Liver (tissue), 7 donors: ENCODE measurements at regions not wholly inside any gene's neighbourhood (a gene's known extent, or its start where the extent isn't known, plus 50 kb on each side); places are given as distances from the start of the nearest gene placed in this dataset.

Experiments
- DNase-seq: peaks from one replicate; pipeline ENCODE4 v3.0.0-alpha.2; 2017; ENCODE audit warnings: low spot score
- H3K27ac ChIP-seq, 2 donors: one replicate each; pipeline ENCODE4 v1.7.0; 2013; ENCODE audit warnings: inconsistent platforms in 2 of 2, low read length in 2 of 2, control low read depth in 1 of 2, low read depth in 1 of 2, mild to moderate bottlenecking in 1 of 2
- H3K27me3 ChIP-seq, 4 donors: one replicate each; pipeline versions ENCODE4 v1.6.1 to v1.7.0; 2013; ENCODE audit warnings: low read length in 3 of 4, inconsistent platforms in 1 of 4, mild to moderate bottlenecking in 1 of 4, moderate library complexity in 1 of 4; ENCODE audit not compliant: control insufficient read depth in 4 of 4, insufficient read depth in 4 of 4
- H3K36me3 ChIP-seq, 4 donors: one replicate each; pipeline versions ENCODE4 v1.6.1 to v1.7.0; 2013; ENCODE audit warnings: low read length in 3 of 4, mild to moderate bottlenecking in 3 of 4, low read depth in 1 of 4, moderate library complexity in 1 of 4; ENCODE audit not compliant: control insufficient read depth in 4 of 4, insufficient read depth in 3 of 4
- H3K4me1 ChIP-seq, 4 donors: one replicate each; pipeline versions ENCODE4 v1.6.1 to v1.7.0; 2013; ENCODE audit warnings: low read length in 3 of 4, mild to moderate bottlenecking in 3 of 4, moderate library complexity in 1 of 4; ENCODE audit not compliant: control insufficient read depth in 4 of 4, insufficient read depth in 4 of 4
- H3K4me3 ChIP-seq, 3 donors: one replicate each; pipeline versions ENCODE4 v1.6.1 to v1.7.0; 2013; ENCODE audit warnings: low read length in 3 of 3, control low read depth in 1 of 3, low read depth in 1 of 3, mild to moderate bottlenecking in 1 of 3
- H3K9ac ChIP-seq, 2 donors: one replicate each; pipeline ENCODE4 v1.7.0; 2013; ENCODE audit warnings: low read length in 2 of 2, mild to moderate bottlenecking in 2 of 2, moderate library complexity in 2 of 2, control low read depth in 1 of 2, low read depth in 1 of 2
- H3K9me3 ChIP-seq, 4 donors: one replicate each; pipeline versions ENCODE4 v1.6.1 to v1.7.0; 2013; ENCODE audit warnings: low read length in 3 of 4; ENCODE audit not compliant: control insufficient read depth in 4 of 4
- ATF3 ChIP-seq: IDR thresholded peaks from 2 replicates; pipeline ENCODE4 v1.6.1; 2016; ENCODE audit warnings: antibody characterized with exemption
- EGR1 ChIP-seq, 2 donors: IDR thresholded peaks; 2 replicates each; pipeline ENCODE4 v1.6.1; 2016 to 2018; ENCODE audit warnings: antibody characterized with exemption in 2 of 2, low read depth in 2 of 2
- FOXA1 ChIP-seq: IDR thresholded peaks from 2 replicates; pipeline ENCODE4 v1.6.1; 2016; ENCODE audit warnings: antibody characterized with exemption
- FOXA2 ChIP-seq: IDR thresholded peaks from 2 replicates; pipeline ENCODE4 v1.6.1; 2016; ENCODE audit warnings: antibody characterized with exemption
- HNF4A ChIP-seq, 2 donors: conservative IDR thresholded peaks; 2 replicates each; pipeline ENCODE4 v1.6.1; 2016; ENCODE audit warnings: antibody characterized with exemption in 2 of 2, mild to moderate bottlenecking in 2 of 2
- HNF4G ChIP-seq: IDR thresholded peaks from 2 replicates; pipeline ENCODE4 v1.6.1; 2016; ENCODE audit warnings: antibody characterized with exemption
- JUND ChIP-seq, 2 donors: IDR thresholded peaks; 2 replicates each; pipeline ENCODE4 v1.6.1; 2016; ENCODE audit warnings: antibody characterized with exemption in 2 of 2
- MAX ChIP-seq: IDR thresholded peaks from 2 replicates; pipeline ENCODE4 v1.6.1; 2016; ENCODE audit warnings: antibody characterized with exemption
- NR2F2 ChIP-seq: IDR thresholded peaks from 2 replicates; pipeline ENCODE4 v1.6.1; 2016; ENCODE audit warnings: antibody characterized with exemption
- RAD21 ChIP-seq, 2 donors: IDR thresholded peaks; 2 replicates each; pipeline ENCODE4 v1.6.1; 2016; ENCODE audit warnings: antibody characterized with exemption in 2 of 2, mild to moderate bottlenecking in 2 of 2
- REST ChIP-seq: IDR thresholded peaks from 2 replicates; pipeline ENCODE4 v1.6.1; 2016; ENCODE audit warnings: antibody characterized with exemption, mild to moderate bottlenecking
- RXRA ChIP-seq, 2 donors: IDR thresholded peaks; 2 replicates each; pipeline ENCODE4 v1.6.1; 2017 to 2018; ENCODE audit warnings: antibody characterized with exemption in 2 of 2, mild to moderate bottlenecking in 1 of 2
- YY1 ChIP-seq: IDR thresholded peaks from 2 replicates; pipeline ENCODE4 v1.6.1; 2016; ENCODE audit warnings: antibody characterized with exemption, mild to moderate bottlenecking
- ZBTB33 ChIP-seq: IDR thresholded peaks from 2 replicates; pipeline ENCODE4 v1.6.1; 2016; ENCODE audit warnings: antibody characterized with exemption
- WGBS: extraction: QIAGEN DNeasy Blood & Tissue Kit; methylation state at CpG from one replicate; pipeline ENCODE4 v1.1.7; 2013; 5-methylcytosine and 5-hydroxymethylcytosine counted together
- donor health status: healthy.
- donor health status: healthy.
- donor health status: healthy.
- donor health status: healthy.

- no peaks in the 10 kb centered on the region for H3K36me3 ChIP-seq
- no peak for DNase-seq
- peak overlapping the region; percentile 96 to 99 for H3K27ac ChIP-seq
- WGBS, result 30% methylated on average over 2 of the region's 2 CpGs
- H3K9me3 ChIP-seq, result no peaks in the 10 kb centered on the region
- TF ChIP-seq REST (no peak), NR2F2 (no peak), EGR1 (IDR thresholded peaks at IDR 0.05; ENCODE audit: low read depth in 2 of 2) (no peak), YY1 (peak; percentile 35)
- peak overlapping the region in 1 of 2 donors; percentile 56 for H3K9ac ChIP-seq
- H3K4me3 ChIP-seq, result no peak overlapping the region
- H3K27me3 ChIP-seq, result no peaks in the 10 kb centered on the region
- H3K4me1 ChIP-seq, result peaks cover 7 to 39% (median 12%) of the 10 kb centered on the region in 4 donors
These were observed 62.0 kb upstream of the LOC128125822 start for GRCh38 chr6:63510353-63510686.

- 84% methylated on average over 4 of the region's 4 CpGs for WGBS
- H3K4me1 ChIP-seq, result peaks cover 8 to 44% (median 14%) of the 10 kb centered on the region in 4 donors
- no peaks in the 10 kb centered on the region for H3K27me3 ChIP-seq
- H3K27ac ChIP-seq, result peak overlapping the region; percentile 96 to 99
- H3K9ac ChIP-seq, result peak overlapping the region in 1 of 2 donors; percentile 69
- H3K4me3 ChIP-seq, result no peak overlapping the region
- no peaks in the 10 kb centered on the region for H3K9me3 ChIP-seq
- TF ChIP-seq HNF4G, result no peak
- TF ChIP-seq RAD21 (IDR thresholded peaks at IDR 0.05), result no peak
- TF ChIP-seq EGR1 (IDR thresholded peaks at IDR 0.05; ENCODE audit: low read depth in 2 of 2), result no peak
- TF ChIP-seq JUND (IDR thresholded peaks at IDR 0.05), result no peak
- TF ChIP-seq YY1, result no peak
- no peak for TF ChIP-seq RXRA (IDR thresholded peaks at IDR 0.05)
- no peak for TF ChIP-seq ZBTB33
- TF ChIP-seq FOXA2, result no peak
- no peak for TF ChIP-seq FOXA1
- TF ChIP-seq ATF3, result no peak
- no peak for TF ChIP-seq MAX
- no peak for TF ChIP-seq HNF4A (conservative IDR thresholded peaks at IDR 0.05)
- no peaks in the 10 kb centered on the region for H3K36me3 ChIP-seq
- DNase-seq, result no peak
These were observed 61.4 kb upstream of the LOC128125822 start for GRCh38 chr6:63510849-63511248.
